Hepatocyte (in vitro differentiated cells): ENCODE measurements at regions not wholly inside any gene's neighbourhood (a gene's known extent, or its start where the extent isn't known, plus 50 kb on each side); places are given as distances from the start of the nearest gene placed in this dataset.

Source experiments
- EZH2 ChIP-seq: fragments of 200-600 bp; sonication (generic); IDR thresholded peaks from 2 replicates; pipeline ENCODE4 v1.6.1; 2016; ENCODE audit warnings: antibody characterized with exemption, mild to moderate bottlenecking, borderline replicate concordance
- EZH2phosphoT487 ChIP-seq: fragments of 200-600 bp; sonication (generic); IDR thresholded peaks from one replicate; pipeline ENCODE4 v1.6.1; 2018; ENCODE audit warnings: antibody characterized with exemption, mild to moderate bottlenecking, low read depth, moderate library complexity; ENCODE audit not compliant: unreplicated experiment, severe bottlenecking
- TF ChIP-seq, protein P1 (sequence below): fragments of 200-600 bp; sonication (generic); IDR thresholded peaks from 2 replicates; pipeline ENCODE4 v1.5.1; 2016; ENCODE audit warnings: antibody characterized with exemption, mild to moderate bottlenecking; ENCODE audit not compliant: poor library complexity

- TF ChIP-seq, protein P1, sequence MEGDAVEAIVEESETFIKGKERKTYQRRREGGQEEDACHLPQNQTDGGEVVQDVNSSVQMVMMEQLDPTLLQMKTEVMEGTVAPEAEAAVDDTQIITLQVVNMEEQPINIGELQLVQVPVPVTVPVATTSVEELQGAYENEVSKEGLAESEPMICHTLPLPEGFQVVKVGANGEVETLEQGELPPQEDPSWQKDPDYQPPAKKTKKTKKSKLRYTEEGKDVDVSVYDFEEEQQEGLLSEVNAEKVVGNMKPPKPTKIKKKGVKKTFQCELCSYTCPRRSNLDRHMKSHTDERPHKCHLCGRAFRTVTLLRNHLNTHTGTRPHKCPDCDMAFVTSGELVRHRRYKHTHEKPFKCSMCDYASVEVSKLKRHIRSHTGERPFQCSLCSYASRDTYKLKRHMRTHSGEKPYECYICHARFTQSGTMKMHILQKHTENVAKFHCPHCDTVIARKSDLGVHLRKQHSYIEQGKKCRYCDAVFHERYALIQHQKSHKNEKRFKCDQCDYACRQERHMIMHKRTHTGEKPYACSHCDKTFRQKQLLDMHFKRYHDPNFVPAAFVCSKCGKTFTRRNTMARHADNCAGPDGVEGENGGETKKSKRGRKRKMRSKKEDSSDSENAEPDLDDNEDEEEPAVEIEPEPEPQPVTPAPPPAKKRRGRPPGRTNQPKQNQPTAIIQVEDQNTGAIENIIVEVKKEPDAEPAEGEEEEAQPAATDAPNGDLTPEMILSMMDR: no peak
- no peak for TF ChIP-seq EZH2
- no peak for TF ChIP-seq EZH2phosphoT487
Observed at GRCh38 chr3:73694983-73695757, 70.4 kb upstream of the PDZRN3 start.
